ENCODE measurements at regions not wholly inside any gene's neighbourhood (a gene's known extent, or its start where the extent isn't known, plus 50 kb on each side); places are given as distances from the start of the nearest gene placed in this dataset.

DNA sequence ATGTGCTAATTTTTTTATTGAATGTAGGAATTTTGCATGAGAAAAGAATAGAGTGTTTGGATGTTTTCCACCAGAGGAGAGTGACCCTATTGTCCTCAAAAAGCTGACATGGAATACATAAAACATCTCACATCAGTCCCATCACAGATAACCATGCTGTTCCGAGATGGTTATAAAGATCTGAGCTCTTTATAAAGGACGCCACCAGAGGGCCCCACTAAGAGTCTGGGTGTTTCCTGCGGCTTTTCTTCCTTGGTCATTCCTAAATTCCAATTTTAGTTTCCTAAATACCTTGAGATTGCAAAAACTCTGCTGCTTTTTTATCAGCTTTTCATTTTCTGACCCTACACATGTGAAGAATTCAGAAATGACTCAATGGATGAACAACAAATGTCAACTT lies 504.5 kb upstream of the FRG1 start:
- Histone ChIP-seq H2BK15ac (ENCODE audit: low read depth, low read length) (no peak overlapping the region), H4K8ac (ENCODE audit: low read depth in 2 of 2, low read length in 2 of 2) (no peak overlapping the region), H3K9me3 (ENCODE audit: control insufficient read depth, insufficient read depth, low read length) (peaks cover 27% of the 10 kb centered on the region), H2AK5ac (ENCODE audit: low read depth, low read length) (no peak overlapping the region), H3K4ac (ENCODE audit: low read depth, low read length) (no peak overlapping the region), H4K20me1 (ENCODE audit: insufficient read depth, low read length) (no peaks in the 10 kb centered on the region), H2AFZ (replicated peaks; ENCODE audit: low read length, poor library complexity) (no peak overlapping the region), H3K4me1 (ENCODE audit: control insufficient read depth, insufficient read depth, low read length) (no peaks in the 10 kb centered on the region), H3K27me3 (ENCODE audit: control insufficient read depth, insufficient read depth, low read length) (no peaks in the 10 kb centered on the region), H3K9ac (ENCODE audit: low read depth, low read length) (no peak overlapping the region), H3K18ac (ENCODE audit: low read depth, low read length) (no peak overlapping the region), H3K23ac (ENCODE audit: low read depth, low read length) (no peak overlapping the region), H3K79me1 (ENCODE audit: low read depth in 1 of 2, low read length in 2 of 2) (no peaks in the 10 kb centered on the region), H4K5ac (ENCODE audit: low read depth, low read length) (no peak overlapping the region), H2BK120ac (ENCODE audit: low read depth, low read length) (no peak overlapping the region), H4K91ac (ENCODE audit: insufficient read depth, low read depth, low read length) (no peak overlapping the region), H3K27ac (ENCODE audit: insufficient read depth, low read length) (no peak overlapping the region), H2AK9ac (replicated peaks; ENCODE audit: low read depth, low read length, poor library complexity) (no peak overlapping the region), H3K36me3 (ENCODE audit: control insufficient read depth, insufficient read depth, low read length) (no peaks in the 10 kb centered on the region), H3K9me1 (ENCODE audit: insufficient read depth, low read length) (no peaks in the 10 kb centered on the region), H3K56ac (ENCODE audit: extremely low read depth, insufficient read depth, low read length) (no peak overlapping the region), H2BK5ac (ENCODE audit: low read depth, low read length, poor library complexity, severe bottlenecking) (no peak overlapping the region), H3K4me2 (ENCODE audit: low read depth, low read length) (no peak overlapping the region), H3K4me3 (ENCODE audit: insufficient read depth, low read depth, low read length) (no peak overlapping the region), H3K14ac (replicated peaks; ENCODE audit: low read depth, low read length) (no peak overlapping the region), H2BK20ac (ENCODE audit: low read depth, low read length) (no peak overlapping the region)
- dilution Hi-C loops (cut with HindIII; ENCODE audit: low sequenced_read_pairs, unreplicated experiment) (no loop called here), in situ Hi-C loops (cut with MboI; ENCODE audit: low sequenced_read_pairs) (no loop called here), intact Hi-C loops (cut with micrococcal nuclease) (no loop called here)
- POLR2A ChIA-PET (ENCODE audit: unreplicated experiment): no interaction called here
- BruUV-seq (replicated peaks): no TSS peak
- no peak for DNase-seq
- TF ChIP-seq, protein P1, sequence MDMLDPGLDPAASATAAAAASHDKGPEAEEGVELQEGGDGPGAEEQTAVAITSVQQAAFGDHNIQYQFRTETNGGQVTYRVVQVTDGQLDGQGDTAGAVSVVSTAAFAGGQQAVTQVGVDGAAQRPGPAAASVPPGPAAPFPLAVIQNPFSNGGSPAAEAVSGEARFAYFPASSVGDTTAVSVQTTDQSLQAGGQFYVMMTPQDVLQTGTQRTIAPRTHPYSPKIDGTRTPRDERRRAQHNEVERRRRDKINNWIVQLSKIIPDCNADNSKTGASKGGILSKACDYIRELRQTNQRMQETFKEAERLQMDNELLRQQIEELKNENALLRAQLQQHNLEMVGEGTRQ (IDR thresholded peaks at IDR 0.05; ENCODE audit: low read depth, low read length): no peak
- no peak for TF ChIP-seq NFE2L2 (IDR thresholded peaks at IDR 0.05; ENCODE audit: low read depth, low read length)
- no peak for TF ChIP-seq BHLHE40 (IDR thresholded peaks at IDR 0.05; ENCODE audit: low read depth, low read length)
- no peak for TF ChIP-seq CEBPB (IDR thresholded peaks at IDR 0.05; ENCODE audit: low read depth, low read length)
- no peak for TF ChIP-seq CHD1 (IDR thresholded peaks at IDR 0.05; ENCODE audit: low read depth, low read length)
- CTCF ChIA-PET: no interaction called here
- ATAC-seq (ENCODE audit: low read depth): no peak
- WGBS, 2 experiments (ENCODE audit: extremely low coverage in 2 of 2, insufficient read length in 1 of 2): no CpG with 5 or more reads among the region's 3 CpGs

Data from IMR-90 (cell line).